Kidney epithelial cell (primary cell): ENCODE measurements at regions not wholly inside any gene's neighbourhood (a gene's known extent, or its start where the extent isn't known, plus 50 kb on each side); places are given as distances from the start of the nearest gene placed in this dataset.

ENCODE experiments used
- DNase-seq: peaks from one replicate; pipeline ENCODE4 v3.0.0-alpha.2; 2010; ENCODE audit warnings: low read depth
- H3K27me3 ChIP-seq: 2 replicates; pipeline ENCODE4 v1.6.0; 2011; ENCODE audit warnings: low read length; ENCODE audit not compliant: control insufficient read depth, insufficient read depth
- H3K36me3 ChIP-seq: 2 replicates; pipeline ENCODE4 v1.5.1; 2011; ENCODE audit warnings: low read length; ENCODE audit not compliant: control insufficient read depth, insufficient read depth
- H3K4me3 ChIP-seq: 2 replicates; pipeline ENCODE4 v1.5.1; 2011; ENCODE audit warnings: low read depth, mild to moderate bottlenecking, control low read depth, low read length
- TF ChIP-seq, protein P1 (sequence below): IDR thresholded peaks from 2 replicates; pipeline ENCODE4 v1.5.1; 2011; ENCODE audit warnings: mild to moderate bottlenecking, moderate library complexity, low read length, control low read depth, inconsistent platforms; ENCODE audit not compliant: insufficient read depth, poor library complexity, severe bottlenecking

DNA sequence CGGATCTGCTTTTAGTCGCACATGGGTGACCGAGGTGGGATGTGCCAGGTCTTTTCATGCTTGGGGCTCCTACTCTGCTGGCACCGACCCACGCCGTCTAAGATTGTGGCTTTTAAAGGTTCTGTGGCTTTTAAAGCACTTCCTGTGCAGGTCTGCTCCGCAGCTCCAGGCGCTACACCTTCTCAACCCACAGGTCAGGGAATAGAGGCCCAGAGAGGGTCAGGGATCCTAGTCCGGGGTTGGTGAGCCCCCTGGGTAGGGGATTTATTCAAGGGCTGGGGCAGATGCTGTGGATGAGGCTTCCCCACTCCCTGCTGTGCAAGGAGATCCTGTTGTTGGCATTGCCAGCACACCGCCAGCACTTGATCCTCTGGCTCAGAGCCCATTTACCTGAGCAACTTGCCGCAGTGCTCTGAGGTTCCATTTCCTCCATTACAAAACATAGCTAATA is 212.8 kb upstream of the RAB4A start:
- peaks cover 13% of the 10 kb centered on the region for H3K27me3 ChIP-seq
- no peak overlapping the region for H3K4me3 ChIP-seq
- no peak for DNase-seq
- TF ChIP-seq, protein P1, sequence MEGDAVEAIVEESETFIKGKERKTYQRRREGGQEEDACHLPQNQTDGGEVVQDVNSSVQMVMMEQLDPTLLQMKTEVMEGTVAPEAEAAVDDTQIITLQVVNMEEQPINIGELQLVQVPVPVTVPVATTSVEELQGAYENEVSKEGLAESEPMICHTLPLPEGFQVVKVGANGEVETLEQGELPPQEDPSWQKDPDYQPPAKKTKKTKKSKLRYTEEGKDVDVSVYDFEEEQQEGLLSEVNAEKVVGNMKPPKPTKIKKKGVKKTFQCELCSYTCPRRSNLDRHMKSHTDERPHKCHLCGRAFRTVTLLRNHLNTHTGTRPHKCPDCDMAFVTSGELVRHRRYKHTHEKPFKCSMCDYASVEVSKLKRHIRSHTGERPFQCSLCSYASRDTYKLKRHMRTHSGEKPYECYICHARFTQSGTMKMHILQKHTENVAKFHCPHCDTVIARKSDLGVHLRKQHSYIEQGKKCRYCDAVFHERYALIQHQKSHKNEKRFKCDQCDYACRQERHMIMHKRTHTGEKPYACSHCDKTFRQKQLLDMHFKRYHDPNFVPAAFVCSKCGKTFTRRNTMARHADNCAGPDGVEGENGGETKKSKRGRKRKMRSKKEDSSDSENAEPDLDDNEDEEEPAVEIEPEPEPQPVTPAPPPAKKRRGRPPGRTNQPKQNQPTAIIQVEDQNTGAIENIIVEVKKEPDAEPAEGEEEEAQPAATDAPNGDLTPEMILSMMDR, result no peak
- H3K36me3 ChIP-seq, result no peaks in the 10 kb centered on the region

DNA sequence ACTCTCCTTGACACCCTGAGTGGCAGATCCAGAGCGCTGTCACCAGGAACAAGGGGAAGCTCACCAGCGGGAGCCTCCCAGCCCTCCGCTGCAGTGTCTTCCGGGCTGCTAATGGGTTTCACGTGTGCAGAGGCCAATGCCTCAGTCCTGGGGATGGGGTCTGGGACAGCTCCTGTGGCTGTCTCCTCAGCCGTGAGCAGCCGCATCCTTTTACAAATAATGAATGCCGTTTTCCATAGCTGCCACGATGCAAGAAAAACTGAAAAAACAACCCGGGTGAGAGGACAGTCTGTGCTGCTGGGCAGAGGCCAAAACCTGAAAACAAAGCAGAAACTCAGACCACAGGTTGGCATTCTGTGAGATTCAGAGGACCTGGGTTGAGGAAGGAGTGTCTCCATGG is 212.2 kb upstream of the RAB4A start:
- Histone ChIP-seq H3K36me3 (no peaks in the 10 kb centered on the region), H3K4me3 (no peak overlapping the region), H3K27me3 (peaks cover 12% of the 10 kb centered on the region)
- DNase-seq, result no peak
- TF ChIP-seq, protein P1, result no peak

DNA sequence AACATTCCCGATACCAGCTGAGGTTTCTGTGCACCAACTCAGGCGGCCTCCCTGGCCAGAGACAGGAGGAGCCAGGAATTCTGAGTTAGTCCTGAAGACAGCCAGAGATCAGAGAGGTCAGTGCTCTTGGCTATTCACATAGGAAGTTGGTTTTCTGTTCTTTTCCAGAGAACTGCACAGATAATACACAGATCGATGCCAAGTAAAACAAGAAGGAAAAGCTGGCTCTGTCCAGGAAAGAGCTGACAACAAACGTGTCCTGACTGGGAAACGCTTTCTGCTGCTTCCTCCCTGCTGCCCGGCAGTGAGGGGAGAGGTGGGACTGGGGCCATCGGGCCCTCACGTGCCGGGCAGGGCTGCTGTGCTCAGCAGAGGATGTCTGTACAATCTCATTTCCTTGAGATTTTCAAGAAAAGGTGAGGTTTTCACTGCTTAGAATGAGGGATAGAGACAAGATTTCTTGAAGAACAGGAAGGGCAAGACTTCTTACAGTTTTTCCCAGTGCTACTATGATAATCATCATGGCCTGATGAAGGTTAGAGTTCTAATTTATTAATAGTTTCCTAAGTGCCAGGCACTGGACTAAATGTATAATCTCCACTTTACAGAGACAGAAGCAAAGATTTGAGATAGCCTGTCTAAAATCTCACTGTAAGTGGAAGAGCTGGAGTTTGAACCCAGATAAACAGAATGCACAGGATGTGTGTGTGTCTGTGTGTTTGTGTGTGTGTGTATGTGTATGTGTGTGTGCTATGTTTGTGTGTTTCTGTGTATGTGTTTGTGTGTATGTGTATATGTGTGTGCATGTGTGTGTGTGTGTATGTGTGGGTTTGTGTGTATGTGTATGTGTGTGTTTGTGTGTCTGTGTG is 211.0 kb upstream of the RAB4A start:
- Histone ChIP-seq H3K4me3 (no peak overlapping the region), H3K36me3 (no peaks in the 10 kb centered on the region), H3K27me3 (peaks cover 10% of the 10 kb centered on the region)
- TF ChIP-seq, protein P1, result no peak
- DNase-seq, result no peak

DNA sequence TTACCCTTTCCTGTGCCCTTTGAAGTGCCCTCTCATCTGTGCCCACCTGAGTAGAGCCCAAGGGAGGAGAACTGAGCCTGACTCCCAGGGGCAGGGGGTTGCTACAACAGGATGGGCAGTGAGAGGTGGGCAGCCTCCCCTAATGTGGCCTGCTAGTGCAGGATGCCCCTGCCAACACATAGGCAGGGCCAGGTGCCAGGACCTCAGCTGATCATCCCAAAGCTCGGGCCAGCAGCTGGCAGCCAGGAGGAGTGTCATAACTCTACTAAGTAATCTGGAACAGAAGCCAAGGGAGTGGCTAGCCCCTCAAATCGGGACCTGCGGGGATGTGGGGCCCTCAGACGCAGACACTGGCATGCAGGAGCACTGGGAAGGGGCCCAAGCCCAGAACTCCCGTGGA is 208.8 kb upstream of the RAB4A start:
- no peak for DNase-seq
- Histone ChIP-seq H3K27me3 (peaks cover 10% of the 10 kb centered on the region), H3K4me3 (no peak overlapping the region), H3K36me3 (no peaks in the 10 kb centered on the region)
- TF ChIP-seq, protein P1, result no peak

DNA sequence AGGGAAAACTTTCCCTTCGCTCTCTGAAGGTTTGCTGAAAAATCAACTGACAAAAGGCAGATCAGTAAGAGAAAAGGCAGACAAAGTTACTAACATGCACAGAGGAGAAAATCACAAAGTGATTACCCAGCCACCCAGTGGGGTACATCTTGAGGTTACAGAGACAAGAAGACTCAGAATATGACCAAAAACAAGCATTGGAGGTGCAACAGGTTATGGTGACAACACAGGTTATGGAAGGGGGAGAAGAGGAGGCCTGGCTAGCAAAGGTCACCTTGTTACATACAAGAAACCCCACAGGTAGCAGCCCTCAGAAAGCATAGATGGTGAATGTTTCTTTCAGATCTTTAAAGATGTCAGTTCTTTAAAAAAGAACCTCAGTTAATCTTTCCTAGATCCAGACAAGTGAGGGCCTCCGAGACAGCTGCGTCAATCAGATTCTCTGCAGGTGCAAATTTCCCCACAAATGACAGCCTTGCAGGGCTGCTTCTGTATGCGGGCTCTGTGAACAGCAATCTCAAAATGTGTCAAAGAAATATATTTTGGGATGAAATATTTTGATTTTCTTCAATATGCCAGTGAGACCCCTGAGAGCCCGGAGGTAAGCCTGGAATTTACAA is 207.6 kb upstream of the RAB4A start:
- no peak for DNase-seq
- Histone ChIP-seq H3K4me3 (no peak overlapping the region), H3K36me3 (no peaks in the 10 kb centered on the region), H3K27me3 (peaks cover 12% of the 10 kb centered on the region)
- TF ChIP-seq, protein P1, result no peak
